GM19023 (cell line): ENCODE measurements at regions not wholly inside any gene's neighbourhood (a gene's known extent, or its start where the extent isn't known, plus 50 kb on each side); places are given as distances from the start of the nearest gene placed in this dataset.
A peak's percentile ranks its signal among the peaks of the same experiment; 100 is the strongest.
"Not testable (repeated sequence)": the region's sequence is repeated elsewhere in the genome, so short reads cannot be mapped to it uniquely, and the experiment has no call there.

ENCODE experiments used
- ATAC-seq: cut with Tn5 transposase; IDR thresholded peaks from one replicate; pipeline ENCODE4 v1.9.1; 2021; ENCODE audit warnings: mild to moderate bottlenecking, moderate library complexity; ENCODE audit not compliant: unreplicated experiment

- no peak for ATAC-seq
Measured at GRCh38 chr6:27747637-27748036, 164.6 kb downstream of the OR2B2 start.

- not testable (repeated sequence) for ATAC-seq
Measured at GRCh38 chr6:27746860-27747259, 165.3 kb downstream of the OR2B2 start.

GRCh38 chr6:27743787-27744186, 168.4 kb downstream of the OR2B2 start:
- no peak for ATAC-seq

- ATAC-seq: no peak
Measured at GRCh38 chr6:27742833-27743573, 169.2 kb downstream of the OR2B2 start.

GRCh38 chr6:27739902-27740301, 172.3 kb downstream of the OR2B2 start:
- ATAC-seq: not testable (repeated sequence)

DNA sequence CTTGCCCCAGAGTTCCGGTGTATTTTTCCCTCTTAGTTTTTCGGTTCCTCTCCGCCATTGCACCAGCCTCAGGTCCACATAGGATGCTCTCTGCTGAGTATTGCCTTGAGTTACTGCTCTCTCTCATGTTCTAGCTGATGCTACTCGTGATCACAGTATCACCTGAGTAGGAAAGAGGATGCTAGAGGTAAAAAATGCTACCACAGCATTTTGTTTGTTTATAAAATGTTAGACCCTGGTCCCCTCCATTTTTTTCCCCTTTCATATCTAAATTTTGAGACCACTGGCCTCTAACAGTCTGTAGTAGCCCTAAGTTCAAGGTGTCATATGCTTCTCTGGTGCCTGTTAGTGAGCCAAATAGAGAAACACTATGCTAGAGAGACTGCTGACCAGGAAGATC, 175.5 kb downstream of the OR2B2 start:
- no peak for ATAC-seq

DNA sequence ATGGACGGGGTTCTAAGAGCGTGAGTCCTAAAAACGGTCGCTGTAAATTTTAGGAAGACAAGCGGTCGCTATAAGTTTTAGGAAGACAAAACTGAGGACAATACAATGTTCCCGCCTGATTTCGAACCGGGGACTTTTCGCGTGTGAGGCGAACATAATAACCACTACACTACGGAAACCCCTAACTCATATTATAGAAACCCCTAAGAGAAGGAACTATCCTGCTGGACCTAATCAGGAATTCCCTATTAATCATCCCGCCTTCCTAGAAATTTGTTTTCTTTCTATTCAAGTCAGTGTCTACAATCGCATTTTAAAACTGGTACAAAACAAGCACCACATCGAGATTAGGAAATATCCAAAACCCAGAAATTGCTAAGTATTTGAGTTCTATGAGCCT, 183.8 kb downstream of the OR2B2 start:
- no peak for ATAC-seq

DNA sequence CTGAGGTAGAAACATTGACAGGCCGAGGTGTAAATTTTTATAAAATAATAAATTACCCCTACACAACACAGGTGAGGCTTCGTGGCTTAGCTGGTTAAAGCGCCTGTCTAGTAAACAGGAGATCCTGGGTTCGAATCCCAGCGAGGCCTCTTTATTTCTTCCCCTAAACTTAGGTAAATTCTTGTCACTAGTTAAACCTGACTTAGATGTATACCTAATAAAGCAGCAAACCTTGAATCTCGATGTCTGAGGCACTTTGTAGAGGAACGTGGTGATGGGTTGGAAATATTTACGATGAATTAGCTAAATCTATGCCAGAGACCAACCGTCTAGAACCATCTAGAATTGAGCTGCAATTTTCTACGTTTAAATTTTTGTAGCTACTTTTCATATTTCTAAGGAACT, 185.6 kb downstream of the OR2B2 start:
- no peak for ATAC-seq

DNA sequence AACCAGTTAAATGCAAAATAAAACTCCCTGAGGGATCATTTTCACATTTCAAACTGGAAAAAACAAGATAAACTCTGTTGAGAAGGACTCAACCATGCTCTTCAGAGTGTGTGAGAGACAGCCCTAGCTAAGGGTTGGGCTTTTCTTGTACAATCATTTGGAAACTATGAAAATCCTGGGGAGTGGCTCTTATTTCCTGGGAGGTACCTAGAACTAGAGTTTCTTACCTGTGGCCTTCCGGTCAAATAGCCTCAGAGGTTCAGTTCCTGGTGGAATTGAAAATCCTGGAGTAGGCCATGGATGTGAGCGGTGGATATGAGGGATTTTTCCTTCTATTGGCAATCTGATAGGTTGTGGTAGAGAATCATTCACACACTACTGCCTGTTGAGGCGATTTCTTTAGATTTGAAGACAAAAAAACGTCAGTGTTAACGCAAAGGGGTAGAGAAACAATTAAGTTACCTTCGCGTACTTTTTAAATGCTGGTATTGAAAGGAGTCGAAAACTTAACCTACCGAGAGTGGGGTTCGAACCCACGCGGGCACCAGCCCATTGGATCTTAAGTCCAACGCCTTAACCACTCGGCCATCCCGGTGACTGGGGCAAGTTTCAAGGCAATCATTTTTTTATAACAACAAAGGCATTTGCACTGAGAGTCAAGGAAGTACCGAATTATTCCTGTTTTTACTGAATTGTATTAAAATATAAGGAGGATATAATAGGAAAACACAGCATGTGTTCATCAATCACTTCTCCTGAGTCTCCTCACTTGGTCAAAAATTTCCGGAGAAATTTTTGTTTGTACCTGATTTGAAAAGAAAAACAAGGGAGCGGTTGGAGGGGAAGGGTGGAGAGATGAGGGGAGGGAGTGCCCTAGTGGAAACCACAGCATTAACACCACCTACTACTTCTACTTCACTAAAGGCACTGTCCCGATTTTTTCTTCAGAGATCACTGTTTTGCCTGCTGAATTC, 191.3 kb downstream of the OR2B2 start:
- no peak for ATAC-seq

DNA sequence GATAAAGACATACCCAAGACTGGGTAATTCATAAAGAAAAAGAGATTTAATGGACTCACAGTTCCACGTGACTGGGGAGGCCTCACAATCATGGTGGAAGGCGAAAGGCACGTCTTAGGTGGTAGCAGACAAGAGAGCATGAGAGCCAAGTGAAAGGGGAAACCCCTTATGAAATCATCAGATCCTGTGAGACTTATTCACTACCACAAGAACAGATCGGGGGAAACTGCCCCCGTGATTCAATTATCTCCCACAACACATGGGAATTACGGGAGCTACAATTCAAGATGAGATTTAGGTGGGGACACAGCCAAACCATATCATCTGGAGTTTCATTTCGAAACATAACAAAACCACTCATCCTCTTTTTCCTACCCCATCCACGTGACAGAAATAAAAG, 193.2 kb downstream of the OR2B2 start:
- ATAC-seq: not testable (repeated sequence)

- ATAC-seq: no peak
Measured at GRCh38 chr6:27706431-27706830, 205.8 kb downstream of the OR2B2 start.

DNA sequence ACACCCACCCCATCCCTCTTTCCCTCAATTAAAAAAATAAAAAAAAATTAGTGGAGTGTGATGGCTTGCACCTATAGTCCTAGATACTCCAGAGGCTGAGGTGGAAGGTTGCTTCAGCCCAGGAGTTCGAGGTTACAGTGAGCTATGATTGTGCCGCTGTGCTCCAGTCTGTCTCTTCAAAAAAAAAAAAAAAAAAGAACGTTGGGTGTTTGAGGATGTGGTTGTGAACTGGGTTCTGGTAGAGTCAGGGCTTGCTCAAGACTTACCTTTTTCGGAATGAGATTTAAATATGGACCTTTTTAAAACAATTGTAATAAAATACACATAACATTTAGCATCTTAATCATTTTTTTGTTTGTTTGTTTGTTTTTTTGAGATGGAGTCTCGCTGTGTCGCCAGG, 211.9 kb downstream of the OR2B2 start:
- no peak for ATAC-seq

- ATAC-seq: no peak
Measured at GRCh38 chr6:27694547-27694874, 217.7 kb downstream of the OR2B2 start.

DNA sequence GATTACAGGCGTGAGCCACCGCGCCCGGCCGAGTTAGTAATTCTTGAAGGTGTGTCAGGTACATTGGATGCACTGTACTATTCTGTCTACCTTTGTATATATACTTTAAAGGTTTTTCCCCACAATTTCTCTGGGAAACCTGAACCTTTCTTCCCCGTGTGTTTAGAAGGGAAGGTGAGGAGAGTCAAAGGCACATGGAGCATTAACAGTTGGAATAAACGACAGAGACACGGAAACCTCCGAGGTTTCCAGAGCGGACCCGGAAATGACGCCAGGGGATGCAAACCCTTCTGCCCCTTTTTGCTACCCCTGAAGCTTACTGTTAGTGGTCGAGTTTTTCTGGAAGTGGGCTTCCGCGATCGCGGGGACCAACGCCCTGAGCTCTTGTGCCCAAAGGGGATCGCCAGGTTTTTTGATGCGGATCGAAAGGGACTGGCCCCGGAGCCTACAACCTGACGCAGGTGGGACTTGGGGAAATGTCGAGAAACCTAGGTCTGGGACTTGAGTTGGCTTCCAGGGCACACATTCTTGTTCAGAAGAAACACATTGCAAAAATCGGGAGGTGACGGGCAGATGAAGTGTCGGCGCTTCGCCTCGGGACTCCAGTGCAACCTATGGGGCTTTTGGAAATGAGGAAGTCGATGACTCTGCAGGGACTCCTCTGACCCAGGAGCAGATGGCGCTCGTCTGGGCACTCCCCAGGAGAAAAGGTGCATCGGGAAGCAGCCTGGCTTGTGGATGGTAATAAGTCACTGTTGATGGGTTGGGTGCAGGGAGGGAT, 218.2 kb downstream of the OR2B2 start:
- peak; percentile 54 for ATAC-seq

DNA sequence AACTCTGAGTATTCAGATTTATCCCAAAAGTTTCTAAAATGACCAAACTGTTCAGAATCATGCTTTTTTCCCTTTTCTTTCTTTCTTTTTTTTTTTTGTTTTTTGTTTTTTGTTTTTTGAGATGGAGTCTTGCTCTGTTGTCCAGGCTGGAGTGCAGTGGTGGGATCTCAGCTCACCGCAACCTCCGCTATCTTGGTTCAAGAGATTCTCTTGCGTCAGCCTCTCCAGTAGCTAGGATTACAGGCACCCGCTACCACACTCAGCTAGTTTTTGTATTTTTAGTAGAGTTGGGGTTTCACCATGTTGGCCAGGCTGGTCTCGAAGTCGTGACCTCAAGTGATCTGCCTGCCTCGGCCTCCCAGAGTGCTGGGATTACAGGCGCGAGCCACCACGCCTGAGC, 219.2 kb upstream of the ZNF184 start:
- not testable (repeated sequence) for ATAC-seq

DNA sequence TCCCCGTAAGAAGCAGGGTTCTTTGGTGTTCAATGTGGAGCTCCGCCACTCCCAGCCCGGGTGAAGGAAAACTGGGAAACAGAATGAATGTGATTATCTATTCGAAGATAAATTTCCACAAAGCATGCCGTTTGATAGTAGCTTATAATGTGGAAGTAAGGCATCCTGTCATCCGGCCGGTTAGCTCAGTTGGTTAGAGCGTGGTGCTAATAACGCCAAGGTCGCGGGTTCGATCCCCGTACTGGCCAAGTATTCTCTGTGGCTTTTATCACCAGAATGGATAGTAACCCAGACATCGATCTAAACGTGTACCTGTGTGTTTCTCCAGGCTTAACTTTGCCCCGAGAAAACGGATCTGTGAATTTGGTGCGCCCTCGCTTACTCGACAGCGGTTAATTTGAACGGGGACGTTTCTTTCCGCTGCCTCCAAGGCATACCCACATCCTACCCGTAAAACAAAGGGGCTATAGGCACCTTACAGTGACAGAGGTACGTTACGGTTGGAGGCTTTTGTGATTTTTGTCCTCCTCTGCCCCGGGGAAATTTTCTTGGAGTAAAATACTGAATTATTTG, 215.2 kb upstream of the ZNF184 start:
- ATAC-seq: peak; percentile 59

DNA sequence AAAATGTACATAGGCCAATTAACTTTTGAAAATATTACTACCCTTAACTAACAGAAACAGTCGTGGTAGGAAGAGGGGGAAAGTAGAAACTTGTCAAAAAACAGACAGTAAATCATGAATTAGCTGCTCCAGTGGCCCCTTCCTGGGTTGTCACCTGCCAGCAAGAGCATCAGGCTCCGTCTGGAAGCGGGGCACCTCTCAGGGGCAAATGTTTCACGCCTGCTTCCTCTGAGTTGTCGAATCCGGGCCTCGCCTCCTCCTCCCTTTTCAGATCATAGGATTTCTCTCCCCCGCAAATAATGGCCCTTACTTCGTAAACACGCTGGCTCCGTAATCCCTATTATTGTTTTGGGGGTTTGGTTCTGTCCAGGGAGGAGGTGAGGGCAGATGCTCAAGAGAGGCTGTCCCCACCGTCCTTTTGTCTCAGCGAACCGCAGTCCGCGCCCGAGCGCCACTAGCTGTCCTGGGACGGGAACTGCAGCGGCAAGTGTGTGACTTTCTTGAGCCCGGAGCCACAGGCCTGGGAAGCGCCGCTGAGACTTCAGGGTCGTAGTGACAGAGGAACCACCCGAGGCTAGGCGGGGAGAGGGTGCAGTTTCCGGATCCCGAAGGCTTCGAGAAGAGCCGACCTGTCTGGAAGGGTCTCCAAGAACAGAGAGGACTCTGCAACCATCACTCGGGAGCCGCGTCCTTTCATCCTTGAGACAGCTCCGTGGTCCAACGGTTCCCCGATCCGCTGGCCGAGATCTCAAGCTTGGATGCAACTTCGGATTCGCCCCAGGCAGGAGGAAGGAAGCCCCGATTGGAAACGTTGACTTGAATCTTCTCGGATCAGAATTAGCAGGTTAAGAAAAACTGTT, 214.5 kb upstream of the ZNF184 start:
- peak; percentile 74 for ATAC-seq

DNA sequence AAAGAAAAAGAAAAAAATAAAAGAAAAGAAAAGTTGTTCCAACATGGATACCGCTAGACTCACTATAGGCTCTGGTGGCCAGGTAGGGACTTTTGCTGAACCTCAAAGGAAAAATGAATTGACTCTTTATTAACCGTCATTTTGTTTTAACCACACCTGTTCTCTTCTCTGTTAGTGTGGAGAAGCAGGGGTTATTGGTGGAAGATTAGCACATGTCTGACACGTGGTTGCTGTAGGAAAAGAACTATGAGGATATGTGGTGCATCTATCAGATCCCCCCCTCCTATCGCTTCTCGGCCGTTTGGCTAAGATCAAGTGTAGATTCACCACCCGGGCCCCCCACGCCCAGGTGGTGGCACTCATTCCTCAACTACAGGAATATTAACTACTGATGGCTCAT, 212.4 kb upstream of the ZNF184 start:
- ATAC-seq: no peak

GRCh38 chr6:27684264-27685211, 211.6 kb upstream of the ZNF184 start:
- no peak for ATAC-seq
